ENCODE measurements at regions not wholly inside any gene's neighbourhood (a gene's known extent, or its start where the extent isn't known, plus 50 kb on each side); places are given as distances from the start of the nearest gene placed in this dataset.

GRCh38 chr6:33959661-33960344 is 156.0 kb upstream of the MLN start:
- no peak for TF ChIP-seq CTCF (conservative IDR thresholded peaks at IDR 0.05 in 1 of 2, IDR thresholded peaks at IDR 0.05 in 1 of 2; ENCODE audit: low read depth in 1 of 2, low read length in 2 of 2)
- TF ChIP-seq EZH2 (IDR thresholded peaks at IDR 0.05; ENCODE audit: low read length, missing control alignments), result no peak

Data from fibroblast of lung (primary cell).